ENCODE measurements at regions not wholly inside any gene's neighbourhood (a gene's known extent, or its start where the extent isn't known, plus 50 kb on each side); places are given as distances from the start of the nearest gene placed in this dataset.
A peak's percentile ranks its signal among the peaks of the same experiment; 100 is the strongest.

GRCh38 chr7:33716581-33717477, 188.5 kb upstream of the BMPER start:
- TF ChIP-seq CTCF (IDR thresholded peaks at IDR 0.05; ENCODE audit: low read length) (peak; percentile 75), EZH2 (optimal IDR thresholded peaks at IDR 0.05; ENCODE audit: low read depth, low read length) (no peak), EZH2phosphoT487 (IDR thresholded peaks at IDR 0.05; ENCODE audit: low read length) (no peak)

All from MM.1S (cell line).